ENCODE measurements at regions not wholly inside any gene's neighbourhood (a gene's known extent, or its start where the extent isn't known, plus 50 kb on each side); places are given as distances from the start of the nearest gene placed in this dataset.

DNA sequence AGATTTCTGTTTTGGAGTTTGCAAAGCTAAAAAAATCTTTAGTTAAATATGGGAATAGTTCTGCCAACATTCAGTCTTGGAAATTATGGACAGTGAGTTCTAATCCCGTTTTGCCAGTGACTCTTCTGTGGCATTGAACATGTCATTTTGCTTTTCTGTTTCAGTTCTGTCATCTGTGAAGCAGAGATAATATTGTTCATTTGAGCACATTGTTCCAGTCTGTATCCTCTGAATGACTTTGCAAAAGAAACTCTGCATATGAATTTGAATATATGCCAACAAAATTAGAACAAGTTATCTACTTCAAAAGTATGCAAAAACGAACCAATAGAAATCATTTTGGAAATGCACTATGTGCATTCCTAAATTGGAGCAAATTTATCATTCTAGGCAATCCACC is 746.0 kb upstream of the POT1 start:
- no peak for TF ChIP-seq POLR2A (IDR thresholded peaks at IDR 0.05)
- TF ChIP-seq, protein P1, sequence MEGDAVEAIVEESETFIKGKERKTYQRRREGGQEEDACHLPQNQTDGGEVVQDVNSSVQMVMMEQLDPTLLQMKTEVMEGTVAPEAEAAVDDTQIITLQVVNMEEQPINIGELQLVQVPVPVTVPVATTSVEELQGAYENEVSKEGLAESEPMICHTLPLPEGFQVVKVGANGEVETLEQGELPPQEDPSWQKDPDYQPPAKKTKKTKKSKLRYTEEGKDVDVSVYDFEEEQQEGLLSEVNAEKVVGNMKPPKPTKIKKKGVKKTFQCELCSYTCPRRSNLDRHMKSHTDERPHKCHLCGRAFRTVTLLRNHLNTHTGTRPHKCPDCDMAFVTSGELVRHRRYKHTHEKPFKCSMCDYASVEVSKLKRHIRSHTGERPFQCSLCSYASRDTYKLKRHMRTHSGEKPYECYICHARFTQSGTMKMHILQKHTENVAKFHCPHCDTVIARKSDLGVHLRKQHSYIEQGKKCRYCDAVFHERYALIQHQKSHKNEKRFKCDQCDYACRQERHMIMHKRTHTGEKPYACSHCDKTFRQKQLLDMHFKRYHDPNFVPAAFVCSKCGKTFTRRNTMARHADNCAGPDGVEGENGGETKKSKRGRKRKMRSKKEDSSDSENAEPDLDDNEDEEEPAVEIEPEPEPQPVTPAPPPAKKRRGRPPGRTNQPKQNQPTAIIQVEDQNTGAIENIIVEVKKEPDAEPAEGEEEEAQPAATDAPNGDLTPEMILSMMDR (IDR thresholded peaks at IDR 0.05): no peak
